ENCODE measurements at regions not wholly inside any gene's neighbourhood (a gene's known extent, or its start where the extent isn't known, plus 50 kb on each side); places are given as distances from the start of the nearest gene placed in this dataset.

GRCh38 chr3:89644716-89645115 is 537.3 kb downstream of the EPHA3 start:
- H3K27ac ChIP-seq (ENCODE audit: low read depth in 1 of 2, low read length in 2 of 2), result no peak overlapping the region
- no peaks in the 10 kb centered on the region for H3K9me3 ChIP-seq (ENCODE audit: control insufficient read depth in 4 of 4, low read length in 3 of 4)
- DNase-seq (ENCODE audit: low spot score), result no peak
- H3K9ac ChIP-seq (ENCODE audit: low read depth in 1 of 2, low read length in 2 of 2), result no peak overlapping the region
- no peaks in the 10 kb centered on the region for H3K27me3 ChIP-seq (ENCODE audit: control insufficient read depth in 4 of 4, insufficient read depth in 4 of 4, low read length in 3 of 4)
- 18% methylated on average over 1 of the region's 1 CpG for WGBS
- TF ChIP-seq SP1 (IDR thresholded peaks at IDR 0.05) (no peak), MAX (IDR thresholded peaks at IDR 0.05) (no peak), TAF1 (conservative IDR thresholded peaks at IDR 0.05) (no peak), ZBTB33 (IDR thresholded peaks at IDR 0.05) (no peak), FOXA1 (IDR thresholded peaks at IDR 0.05) (no peak), YY1 (IDR thresholded peaks at IDR 0.05) (no peak), RAD21 (IDR thresholded peaks at IDR 0.05) (no peak)
- TF ChIP-seq, protein P1, sequence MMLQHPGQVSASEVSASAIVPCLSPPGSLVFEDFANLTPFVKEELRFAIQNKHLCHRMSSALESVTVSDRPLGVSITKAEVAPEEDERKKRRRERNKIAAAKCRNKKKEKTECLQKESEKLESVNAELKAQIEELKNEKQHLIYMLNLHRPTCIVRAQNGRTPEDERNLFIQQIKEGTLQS (IDR thresholded peaks at IDR 0.05), result no peak
- TF ChIP-seq, protein P2, sequence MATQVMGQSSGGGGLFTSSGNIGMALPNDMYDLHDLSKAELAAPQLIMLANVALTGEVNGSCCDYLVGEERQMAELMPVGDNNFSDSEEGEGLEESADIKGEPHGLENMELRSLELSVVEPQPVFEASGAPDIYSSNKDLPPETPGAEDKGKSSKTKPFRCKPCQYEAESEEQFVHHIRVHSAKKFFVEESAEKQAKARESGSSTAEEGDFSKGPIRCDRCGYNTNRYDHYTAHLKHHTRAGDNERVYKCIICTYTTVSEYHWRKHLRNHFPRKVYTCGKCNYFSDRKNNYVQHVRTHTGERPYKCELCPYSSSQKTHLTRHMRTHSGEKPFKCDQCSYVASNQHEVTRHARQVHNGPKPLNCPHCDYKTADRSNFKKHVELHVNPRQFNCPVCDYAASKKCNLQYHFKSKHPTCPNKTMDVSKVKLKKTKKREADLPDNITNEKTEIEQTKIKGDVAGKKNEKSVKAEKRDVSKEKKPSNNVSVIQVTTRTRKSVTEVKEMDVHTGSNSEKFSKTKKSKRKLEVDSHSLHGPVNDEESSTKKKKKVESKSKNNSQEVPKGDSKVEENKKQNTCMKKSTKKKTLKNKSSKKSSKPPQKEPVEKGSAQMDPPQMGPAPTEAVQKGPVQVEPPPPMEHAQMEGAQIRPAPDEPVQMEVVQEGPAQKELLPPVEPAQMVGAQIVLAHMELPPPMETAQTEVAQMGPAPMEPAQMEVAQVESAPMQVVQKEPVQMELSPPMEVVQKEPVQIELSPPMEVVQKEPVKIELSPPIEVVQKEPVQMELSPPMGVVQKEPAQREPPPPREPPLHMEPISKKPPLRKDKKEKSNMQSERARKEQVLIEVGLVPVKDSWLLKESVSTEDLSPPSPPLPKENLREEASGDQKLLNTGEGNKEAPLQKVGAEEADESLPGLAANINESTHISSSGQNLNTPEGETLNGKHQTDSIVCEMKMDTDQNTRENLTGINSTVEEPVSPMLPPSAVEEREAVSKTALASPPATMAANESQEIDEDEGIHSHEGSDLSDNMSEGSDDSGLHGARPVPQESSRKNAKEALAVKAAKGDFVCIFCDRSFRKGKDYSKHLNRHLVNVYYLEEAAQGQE (IDR thresholded peaks at IDR 0.05), result no peak
- H3K4me3 ChIP-seq (ENCODE audit: low read depth in 1 of 3, low read length in 3 of 3), result no peak overlapping the region
- no peaks in the 10 kb centered on the region for H3K4me1 ChIP-seq (ENCODE audit: control insufficient read depth in 4 of 4, insufficient read depth in 4 of 4, low read length in 3 of 4)
- no peaks in the 10 kb centered on the region for H3K36me3 ChIP-seq (ENCODE audit: control insufficient read depth in 4 of 4, insufficient read depth in 3 of 4, low read depth in 1 of 4, low read length in 3 of 4)

DNA sequence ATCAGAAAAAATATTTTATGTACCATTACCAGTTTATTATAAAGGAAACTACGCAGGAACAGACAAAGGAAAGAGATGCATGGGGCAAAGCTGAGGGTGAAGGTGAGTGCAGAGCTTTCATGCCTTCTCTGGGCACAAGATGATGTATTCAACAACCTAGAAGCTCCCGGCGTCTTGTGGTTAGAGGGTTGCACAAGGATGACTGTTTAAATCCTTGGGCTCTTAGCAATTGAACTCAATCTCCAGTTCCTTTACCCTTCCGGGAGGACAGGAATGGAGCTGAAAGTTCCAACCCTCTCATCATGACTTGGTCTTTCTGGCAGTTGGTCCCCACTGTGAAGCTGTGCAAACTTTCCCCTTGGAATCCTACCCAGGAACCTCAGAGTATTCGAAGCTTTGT is 542.0 kb downstream of the EPHA3 start:
- WGBS, result 75% methylated on average over 5 of the region's 5 CpGs
- TF ChIP-seq, protein P2 (IDR thresholded peaks at IDR 0.05), result no peak
- TF ChIP-seq HNF4G (IDR thresholded peaks at IDR 0.05) (no peak), JUND (IDR thresholded peaks at IDR 0.05) (no peak), RXRA (IDR thresholded peaks at IDR 0.05) (no peak), EGR1 (IDR thresholded peaks at IDR 0.05; ENCODE audit: low read depth in 2 of 2) (no peak), HNF4A (conservative IDR thresholded peaks at IDR 0.05) (no peak), ZBTB33 (IDR thresholded peaks at IDR 0.05) (no peak), CTCF (IDR thresholded peaks at IDR 0.05; ENCODE audit: low read depth, low read length, missing input control) (no peak)
- Histone ChIP-seq H3K4me3 (ENCODE audit: low read depth in 1 of 3, low read length in 3 of 3) (no peak overlapping the region), H3K27ac (ENCODE audit: low read depth in 1 of 2, low read length in 2 of 2) (no peak overlapping the region), H3K9ac (ENCODE audit: low read depth in 1 of 2, low read length in 2 of 2) (no peak overlapping the region), H3K4me1 (ENCODE audit: control insufficient read depth in 4 of 4, insufficient read depth in 4 of 4, low read length in 3 of 4) (no peaks in the 10 kb centered on the region), H3K27me3 (ENCODE audit: control insufficient read depth in 4 of 4, insufficient read depth in 4 of 4, low read length in 3 of 4) (no peaks in the 10 kb centered on the region), H3K9me3 (ENCODE audit: control insufficient read depth in 4 of 4, low read length in 3 of 4) (no peaks in the 10 kb centered on the region), H3K36me3 (ENCODE audit: control insufficient read depth in 4 of 4, insufficient read depth in 3 of 4, low read depth in 1 of 4, low read length in 3 of 4) (no peaks in the 10 kb centered on the region)
- DNase-seq (ENCODE audit: low spot score), result no peak
